ENCODE measurements at regions not wholly inside any gene's neighbourhood (a gene's known extent, or its start where the extent isn't known, plus 50 kb on each side); places are given as distances from the start of the nearest gene placed in this dataset.

DNA sequence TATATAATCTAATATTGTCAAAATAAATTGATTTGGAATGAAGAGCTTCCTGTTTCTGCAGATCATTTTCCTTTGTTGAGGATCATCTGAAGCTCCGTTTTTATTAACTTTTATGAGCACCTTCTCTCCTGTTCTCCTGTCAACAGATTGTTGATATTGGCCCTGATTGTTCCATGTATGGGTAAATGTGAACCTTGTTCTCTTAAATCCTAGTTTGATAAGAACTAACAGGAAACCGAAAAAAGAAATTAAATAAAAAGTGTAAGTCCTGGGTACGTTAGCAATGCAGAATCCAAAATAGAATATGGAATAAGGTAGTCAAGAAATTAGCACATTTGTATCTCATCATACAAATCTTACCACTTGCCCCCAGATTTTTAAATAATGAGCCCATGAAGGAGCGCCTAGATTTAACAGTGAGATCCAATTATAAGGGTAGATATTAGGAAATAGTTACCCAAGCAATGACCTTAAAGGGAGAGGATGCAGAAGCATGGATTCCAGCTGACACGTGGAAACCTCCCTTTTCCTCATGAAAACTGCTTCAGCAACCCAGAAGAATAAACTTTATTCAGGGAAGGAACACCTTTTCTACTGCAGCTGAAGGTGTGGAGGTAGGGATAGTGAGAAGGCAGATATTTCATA, 80.8 kb upstream of the PIK3R1 start:
- no peak for TF ChIP-seq CTCF (IDR thresholded peaks at IDR 0.05; ENCODE audit: unreplicated experiment)
- Mint-ChIP-seq H3K9me3 (ENCODE audit: low read depth, unreplicated experiment) (no peaks in the 10 kb centered on the region), H3K4me1 (ENCODE audit: low read depth, unreplicated experiment) (no peaks in the 10 kb centered on the region), H3K4me3 (ENCODE audit: low read depth, unreplicated experiment) (no peak overlapping the region), H3K27me3 (ENCODE audit: unreplicated experiment) (no peaks in the 10 kb centered on the region), H3K36me3 (ENCODE audit: insufficient read depth, unreplicated experiment) (no peaks in the 10 kb centered on the region), H3K27ac (ENCODE audit: unreplicated experiment) (no peak overlapping the region)
- BruUV-seq (replicated peaks): no TSS peak
- intact Hi-C loops (cut with micrococcal nuclease; ENCODE audit: unreplicated experiment): no loop called here
- no peak for DNase-seq
- CTCF ChIA-PET: no interaction called here

GRCh38 chr5:68134033-68134668, 81.4 kb upstream of the PIK3R1 start:
- BruUV-seq (replicated peaks): no TSS peak
- TF ChIP-seq CTCF (IDR thresholded peaks at IDR 0.05; ENCODE audit: unreplicated experiment): no peak
- Mint-ChIP-seq H3K4me1 (ENCODE audit: low read depth, unreplicated experiment) (no peaks in the 10 kb centered on the region), H3K4me3 (ENCODE audit: low read depth, unreplicated experiment) (no peak overlapping the region), H3K36me3 (ENCODE audit: insufficient read depth, unreplicated experiment) (no peaks in the 10 kb centered on the region), H3K9me3 (ENCODE audit: low read depth, unreplicated experiment) (no peaks in the 10 kb centered on the region), H3K27ac (ENCODE audit: unreplicated experiment) (no peak overlapping the region), H3K27me3 (ENCODE audit: unreplicated experiment) (no peaks in the 10 kb centered on the region)
- CTCF ChIA-PET: interaction anchor here (0.7 kb wide), 1 partner anchor 1346 kb away, joined by 3 read pairs; no protein-coding TSS in a partner anchor
- intact Hi-C loops (cut with micrococcal nuclease; ENCODE audit: unreplicated experiment): no loop called here
- no peak for DNase-seq

DNA sequence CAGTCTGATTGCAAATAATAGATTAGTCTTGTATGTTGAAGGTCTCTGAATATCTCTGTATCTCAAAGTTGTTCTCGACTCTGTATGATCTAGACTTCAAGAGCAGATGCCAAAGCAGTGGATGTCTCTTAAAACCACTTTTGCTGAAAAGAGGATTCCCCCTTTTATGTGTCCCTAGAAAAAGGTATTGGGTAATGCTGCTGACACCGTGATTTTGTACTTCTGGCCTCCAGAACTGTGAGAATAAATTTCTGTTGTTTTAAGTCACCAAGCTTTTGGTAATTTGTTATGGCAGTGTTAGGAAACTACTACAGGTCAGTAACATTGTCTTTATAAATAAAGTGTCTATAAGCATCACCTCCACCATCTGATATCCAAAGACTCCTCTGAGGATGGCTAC, 85.3 kb upstream of the PIK3R1 start:
- H3K9me3 Mint-ChIP-seq (ENCODE audit: low read depth, unreplicated experiment): peaks cover 3% of the 10 kb centered on the region
- CTCF ChIA-PET: no interaction called here
- H3K4me1 Mint-ChIP-seq (ENCODE audit: low read depth, unreplicated experiment): no peaks in the 10 kb centered on the region
- DNase-seq: no peak
- no peak overlapping the region for H3K27ac Mint-ChIP-seq (ENCODE audit: unreplicated experiment)
- no peaks in the 10 kb centered on the region for H3K36me3 Mint-ChIP-seq (ENCODE audit: insufficient read depth, unreplicated experiment)
- no peak overlapping the region for H3K4me3 Mint-ChIP-seq (ENCODE audit: low read depth, unreplicated experiment)
- TF ChIP-seq CTCF (IDR thresholded peaks at IDR 0.05; ENCODE audit: unreplicated experiment): no peak
- intact Hi-C loops (cut with micrococcal nuclease; ENCODE audit: unreplicated experiment): no loop called here
- H3K27me3 Mint-ChIP-seq (ENCODE audit: unreplicated experiment): no peaks in the 10 kb centered on the region
- no TSS peak for BruUV-seq (replicated peaks)

DNA sequence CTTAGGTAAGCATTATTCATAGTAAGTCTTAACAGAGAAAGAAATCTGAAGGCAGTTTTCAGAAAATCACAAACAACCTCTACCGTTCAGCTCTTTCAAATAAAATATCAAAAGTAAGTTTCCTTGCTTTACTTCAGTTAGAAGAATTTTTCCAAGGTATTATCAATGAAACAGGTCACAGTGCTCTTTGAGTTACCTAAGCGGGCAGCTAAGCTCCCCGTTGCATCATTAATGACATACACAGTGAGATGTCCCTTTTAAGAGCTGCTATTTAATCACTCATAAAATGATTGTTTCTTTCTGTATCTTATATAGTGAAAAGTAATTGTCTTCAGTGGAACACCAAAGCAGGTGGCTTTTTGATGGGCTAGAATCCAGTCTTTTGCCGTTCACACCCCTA, 86.2 kb upstream of the PIK3R1 start:
- no peaks in the 10 kb centered on the region for H3K4me1 Mint-ChIP-seq (ENCODE audit: low read depth, unreplicated experiment)
- peaks cover 3% of the 10 kb centered on the region for H3K9me3 Mint-ChIP-seq (ENCODE audit: low read depth, unreplicated experiment)
- no peak overlapping the region for H3K4me3 Mint-ChIP-seq (ENCODE audit: low read depth, unreplicated experiment)
- no peak for TF ChIP-seq CTCF (IDR thresholded peaks at IDR 0.05; ENCODE audit: unreplicated experiment)
- H3K36me3 Mint-ChIP-seq (ENCODE audit: insufficient read depth, unreplicated experiment): no peaks in the 10 kb centered on the region
- no peak for DNase-seq
- H3K27me3 Mint-ChIP-seq (ENCODE audit: unreplicated experiment): no peaks in the 10 kb centered on the region
- BruUV-seq (replicated peaks): no TSS peak
- CTCF ChIA-PET: no interaction called here
- no peak overlapping the region for H3K27ac Mint-ChIP-seq (ENCODE audit: unreplicated experiment)
- intact Hi-C loops (cut with micrococcal nuclease; ENCODE audit: unreplicated experiment): no loop called here
